NT2/D1 (cell line): ENCODE measurements at regions not wholly inside any gene's neighbourhood (a gene's known extent, or its start where the extent isn't known, plus 50 kb on each side); places are given as distances from the start of the nearest gene placed in this dataset.

ENCODE experiments used
- YY1 ChIP-seq: IDR thresholded peaks from 2 replicates; pipeline ENCODE4 v1.6.1; 2011; ENCODE audit not compliant: insufficient read length, insufficient read depth
- ZNF274 ChIP-seq: IDR thresholded peaks from 2 replicates; pipeline ENCODE4 v1.6.1; 2011; ENCODE audit warnings: mild to moderate bottlenecking, low read depth, low read length

DNA sequence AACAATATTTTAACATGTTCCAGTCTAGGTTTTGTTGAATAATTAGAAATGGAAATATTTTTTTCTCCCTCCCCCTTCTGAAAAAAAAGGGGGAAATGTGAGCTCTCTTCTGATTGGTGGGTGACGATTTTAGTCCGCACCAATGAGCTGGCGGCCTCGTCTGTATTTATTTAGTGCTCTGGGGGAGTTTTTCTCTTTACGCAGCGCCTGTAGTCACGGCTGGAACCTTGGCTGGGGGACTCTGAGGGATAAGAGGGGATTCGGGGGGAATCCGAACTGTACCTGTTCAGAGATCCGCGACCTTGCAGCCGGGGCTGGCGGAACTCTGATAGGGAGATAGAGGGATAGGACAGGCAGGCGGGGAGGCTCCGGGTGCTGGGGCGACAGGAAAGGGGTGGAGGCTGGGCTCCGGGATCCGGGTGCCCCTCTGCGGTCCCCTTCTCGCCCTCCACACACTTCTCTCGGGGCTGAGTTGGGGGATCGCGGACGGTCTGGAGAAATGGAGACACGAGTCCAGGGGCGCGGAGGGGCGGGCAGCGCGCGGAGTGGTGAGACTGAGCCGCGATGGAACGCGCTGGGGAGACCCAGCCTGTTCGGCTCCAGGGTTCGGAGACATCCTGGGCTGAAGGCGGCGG is 99.7 kb upstream of the HSD17B12 start:
- TF ChIP-seq YY1, result no peak
- no peak for TF ChIP-seq ZNF274
